Activated B cell treated with CpG ODN at 0.5 μM for 24 hours (primary cell): ENCODE measurements at regions not wholly inside any gene's neighbourhood (a gene's known extent, or its start where the extent isn't known, plus 50 kb on each side); places are given as distances from the start of the nearest gene placed in this dataset.

Source experiments
- ATAC-seq: fragments of 200-7000 bp; cut with Tn5 transposase; one replicate; pipeline ENCODE4 v1.10.0; 2021; ENCODE audit warnings: low read depth, mild to moderate bottlenecking, moderate library complexity
- CTCF ChIA-PET: fragments of 350-600 bp; sonication (Branson Sonifier 250); formaldehyde crosslinking; loops from one replicate; lab custom pipeline; 2021; ENCODE audit warnings: antibody characterized with exemption; lab: Charles Lee
- POLR2A ChIA-PET: fragments of 350-600 bp; sonication (Branson Sonifier 250); formaldehyde crosslinking; loops from one replicate; lab custom pipeline; 2021; ENCODE audit warnings: antibody characterized with exemption; lab: Charles Lee
- DNase-seq: peaks from one replicate; pipeline ENCODE4 v3.0.0; 2022
- H3K27ac Mint-ChIP-seq: one replicate; pipeline ENCODE4 v1.8.0; 2020; ENCODE audit warnings: mixed read lengths
- H3K27me3 Mint-ChIP-seq: one replicate; pipeline ENCODE4 v1.8.0; 2021; ENCODE audit warnings: mixed read lengths
- H3K36me3 Mint-ChIP-seq: one replicate; pipeline ENCODE4 v1.8.0; 2021; ENCODE audit warnings: low read depth, mixed read lengths
- H3K4me1 Mint-ChIP-seq: one replicate; pipeline ENCODE4 v1.8.0; 2021; ENCODE audit warnings: mixed read lengths
- H3K4me3 Mint-ChIP-seq: one replicate; pipeline ENCODE4 v1.8.0; 2020; ENCODE audit warnings: mild to moderate bottlenecking, mixed read lengths
- H3K9me3 Mint-ChIP-seq: one replicate; pipeline ENCODE4 v1.8.0; 2020; ENCODE audit warnings: mixed read lengths
- CTCF ChIP-seq: fragments of 200-600 bp; IDR thresholded peaks from one replicate; pipeline ENCODE4 v1.8.0; 2022; ENCODE audit warnings: antibody characterized with exemption, mild to moderate bottlenecking
- intact Hi-C: fragments of 100-400 bp; cut with micrococcal nuclease; formaldehyde crosslinking; loops from one replicate; pipeline ENCODE4 v1.15.1; 2024

GRCh38 chr15:39106950-39107349 lies 473.9 kb upstream of the THBS1 start:
- intact Hi-C loops: no loop called here
- peaks cover 3% of the 10 kb centered on the region for H3K9me3 Mint-ChIP-seq
- DNase-seq (no peak), ATAC-seq (no peak)
- H3K27ac Mint-ChIP-seq: no peak overlapping the region
- no peaks in the 10 kb centered on the region for H3K4me1 Mint-ChIP-seq
- ChIA-PET CTCF (no interaction called here), POLR2A (no interaction called here)
- TF ChIP-seq CTCF: no peak
- no peak overlapping the region for H3K4me3 Mint-ChIP-seq
- H3K27me3 Mint-ChIP-seq: no peaks in the 10 kb centered on the region
- no peaks in the 10 kb centered on the region for H3K36me3 Mint-ChIP-seq

- Mint-ChIP-seq H3K27me3 (no peaks in the 10 kb centered on the region), H3K36me3 (no peaks in the 10 kb centered on the region), H3K4me3 (no peak overlapping the region), H3K9me3 (peaks cover 3% of the 10 kb centered on the region), H3K27ac (no peak overlapping the region), H3K4me1 (no peaks in the 10 kb centered on the region)
- no peak for TF ChIP-seq CTCF
- ATAC-seq (no peak), DNase-seq (no peak)
- POLR2A ChIA-PET: no interaction called here
- intact Hi-C loops: no loop called here
- CTCF ChIA-PET: no interaction called here
These were observed 472.9 kb upstream of the THBS1 start for GRCh38 chr15:39108021-39108420.

GRCh38 chr15:39110336-39110735 lies 470.5 kb upstream of the THBS1 start:
- peaks cover 5% of the 10 kb centered on the region for H3K27me3 Mint-ChIP-seq
- no peak overlapping the region for H3K27ac Mint-ChIP-seq
- no peak for TF ChIP-seq CTCF
- no peaks in the 10 kb centered on the region for H3K36me3 Mint-ChIP-seq
- H3K4me1 Mint-ChIP-seq: no peaks in the 10 kb centered on the region
- peaks cover under 1% of the 10 kb centered on the region for H3K9me3 Mint-ChIP-seq
- ChIA-PET POLR2A (no interaction called here), CTCF (no interaction called here)
- H3K4me3 Mint-ChIP-seq: no peak overlapping the region
- DNase-seq (no peak), ATAC-seq (no peak)
- intact Hi-C loops: no loop called here

- TF ChIP-seq CTCF: no peak
- H3K9me3 Mint-ChIP-seq: no peaks in the 10 kb centered on the region
- no peaks in the 10 kb centered on the region for H3K36me3 Mint-ChIP-seq
- H3K27me3 Mint-ChIP-seq: peaks cover 5% of the 10 kb centered on the region
- DNase-seq (no peak), ATAC-seq (no peak)
- no peak overlapping the region for H3K27ac Mint-ChIP-seq
- no peaks in the 10 kb centered on the region for H3K4me1 Mint-ChIP-seq
- no peak overlapping the region for H3K4me3 Mint-ChIP-seq
- ChIA-PET CTCF (no interaction called here), POLR2A (no interaction called here)
- intact Hi-C loops: no loop called here
These were observed 470.1 kb upstream of the THBS1 start for GRCh38 chr15:39110746-39111145.

- Mint-ChIP-seq H3K4me1 (no peaks in the 10 kb centered on the region), H3K4me3 (no peak overlapping the region), H3K36me3 (no peaks in the 10 kb centered on the region), H3K27me3 (peaks cover 5% of the 10 kb centered on the region), H3K27ac (no peak overlapping the region), H3K9me3 (peaks cover 10% of the 10 kb centered on the region)
- no peak for DNase-seq
- CTCF ChIA-PET: no interaction called here
- POLR2A ChIA-PET: no interaction called here
- no peak for TF ChIP-seq CTCF
- intact Hi-C loops: no loop called here
- no peak for ATAC-seq
These were observed 467.1 kb upstream of the THBS1 start for GRCh38 chr15:39113741-39114140.
